Endothelial cell of umbilical vein (primary cell): ENCODE measurements at regions not wholly inside any gene's neighbourhood (a gene's known extent, or its start where the extent isn't known, plus 50 kb on each side); places are given as distances from the start of the nearest gene placed in this dataset.

Source experiments
- BruUV-seq: library from RNA; stranded (reverse); fragments of 400-500 nt; replicated peaks from 2 replicates; lab custom pipeline; 2021; lab: Mats Ljungman, UMichigan
- CTCF ChIA-PET: fragments of 300-600, 350-600 bp; sonication (Branson Sonifier 250); formaldehyde crosslinking; loops from one replicate; lab custom pipeline; 2021; ENCODE audit warnings: antibody characterized with exemption, inconsistent platforms; lab: Charles Lee
- POLR2A ChIA-PET: fragments of 300-600, 350-600 bp; sonication (Branson Sonifier 250); formaldehyde crosslinking; loops from one replicate; lab custom pipeline; 2021; ENCODE audit warnings: antibody characterized with exemption, inconsistent platforms; lab: Charles Lee
- DNase-seq: peaks from one replicate; pipeline ENCODE4 v3.0.0-alpha.2; 2011; ENCODE audit warnings: low read depth, low spot score
- FAIRE-seq: peaks from 2 replicates; lab custom pipeline; 2011; peaks lifted over from hg19 to GRCh38; lab: Jason Lieb, UNC
- H2AFZ ChIP-seq: 2 replicates; pipeline ENCODE4 v1.6.0; 2012; ENCODE audit warnings: low read depth, low read length, control low read depth, inconsistent platforms
- H3K27ac ChIP-seq: 2 replicates; pipeline ENCODE4 v1.5.1; 2011; ENCODE audit warnings: low read depth, mild to moderate bottlenecking, control low read depth, low read length, moderate library complexity; ENCODE audit not compliant: insufficient read depth
- H3K27me3 ChIP-seq, 2 experiments: 2 replicates each; pipeline versions ENCODE4 v1.6.0 to v1.6.1; 2011; ENCODE audit warnings: low read length in 2 of 2, mixed read lengths in 1 of 2; ENCODE audit not compliant: control insufficient read depth in 2 of 2, insufficient read depth in 2 of 2
- H3K36me3 ChIP-seq, 2 experiments: 2 replicates in 1 of 2; 3 replicates in 1 of 2; pipeline ENCODE4 v1.5.1; 2011; ENCODE audit warnings: low read length in 2 of 2, mild to moderate bottlenecking in 1 of 2, moderate library complexity in 1 of 2; ENCODE audit not compliant: control insufficient read depth in 2 of 2, insufficient read depth in 2 of 2; ENCODE audit errors: extremely low read depth in 1 of 2
- H3K4me1 ChIP-seq: 3 replicates; pipeline ENCODE4 v1.5.1; 2011; ENCODE audit warnings: mild to moderate bottlenecking, low read length; ENCODE audit not compliant: control insufficient read depth, insufficient read depth; ENCODE audit errors: extremely low read depth
- H3K4me2 ChIP-seq: 2 replicates; pipeline ENCODE4 v1.6.1; 2011; ENCODE audit warnings: low read length, control low read depth, mixed read lengths; ENCODE audit not compliant: insufficient read depth
- H3K4me3 ChIP-seq, 3 experiments: fragments of 200-600 bp in 1 of 3; sonication (generic), shearing (Covaris generic) in 1 of 3; replicated peaks in 1 of 3; 2 replicates each; pipeline ENCODE4 v1.5.1; 2011 to 2016; ENCODE audit warnings: control low read depth in 3 of 3, low read length in 3 of 3, mild to moderate bottlenecking in 2 of 3, inconsistent platforms in 1 of 3, low read depth in 1 of 3, moderate library complexity in 1 of 3; ENCODE audit not compliant: insufficient read depth in 1 of 3
- H3K79me2 ChIP-seq: 2 replicates; pipeline ENCODE4 v1.6.0; 2012; ENCODE audit warnings: low read length, inconsistent platforms; ENCODE audit not compliant: control insufficient read depth, insufficient read depth
- H3K9ac ChIP-seq: replicated peaks from 2 replicates; pipeline ENCODE3; 2011; ENCODE audit warnings: low read length, control low read depth; ENCODE audit not compliant: insufficient read depth; ENCODE audit errors: extremely low read depth
- H3K9me1 ChIP-seq: replicated peaks from 3 replicates; pipeline ENCODE4 v1.6.0; 2011; ENCODE audit warnings: mild to moderate bottlenecking, low read length; ENCODE audit not compliant: control insufficient read depth, insufficient read depth; ENCODE audit errors: extremely low read depth
- H3K9me3 ChIP-seq: replicated peaks from 2 replicates; pipeline ENCODE4 v1.5.1; 2012; ENCODE audit warnings: low read length, inconsistent platforms; ENCODE audit not compliant: control insufficient read depth, insufficient read depth
- H4K20me1 ChIP-seq: replicated peaks from 2 replicates; pipeline ENCODE3; 2011; ENCODE audit warnings: mild to moderate bottlenecking, low read length; ENCODE audit not compliant: control insufficient read depth, insufficient read depth; ENCODE audit errors: extremely low read depth
- CTCF ChIP-seq, 2 donors: IDR thresholded peaks; 1 replicate in 1 of 2; 2 replicates in 1 of 2; pipeline ENCODE4 v1.5.1; 2011; ENCODE audit warnings: low read length in 2 of 2, mild to moderate bottlenecking in 2 of 2, moderate library complexity in 2 of 2, control low read depth in 1 of 2, inconsistent platforms in 1 of 2, low read depth in 1 of 2; ENCODE audit not compliant: insufficient read depth in 1 of 2; ENCODE audit errors: extremely low read depth in 1 of 2
- EZH2 ChIP-seq: IDR thresholded peaks from 2 replicates; pipeline ENCODE4 v1.6.1; 2012; ENCODE audit warnings: borderline replicate concordance, low read depth, mild to moderate bottlenecking, moderate library complexity, low read length, inconsistent platforms; ENCODE audit not compliant: severe bottlenecking
- FOS ChIP-seq: IDR thresholded peaks from 2 replicates; pipeline ENCODE4 v1.6.1; 2011; ENCODE audit warnings: mild to moderate bottlenecking, low read length, moderate library complexity, borderline replicate concordance; ENCODE audit not compliant: insufficient read depth
- GATA2 ChIP-seq: IDR thresholded peaks from 2 replicates; pipeline ENCODE4 v1.7.0; 2011; ENCODE audit warnings: low read depth, mild to moderate bottlenecking, moderate library complexity, mixed read lengths, low read length; ENCODE audit not compliant: insufficient read length, insufficient read depth
- JUN ChIP-seq: IDR thresholded peaks from 2 replicates; pipeline ENCODE4 v1.6.1; 2011; ENCODE audit warnings: borderline replicate concordance, low read depth; ENCODE audit not compliant: insufficient read length, insufficient read depth
- MAX ChIP-seq: IDR thresholded peaks from 2 replicates; pipeline ENCODE4 v1.6.1; 2011; ENCODE audit not compliant: insufficient read depth, insufficient read length
- MYC ChIP-seq: IDR thresholded peaks from one replicate; pipeline ENCODE4 v1.6.1; 2011; ENCODE audit warnings: mild to moderate bottlenecking, low read depth, low read length
- POLR2A ChIP-seq: IDR thresholded peaks from 2 replicates; pipeline ENCODE4 v1.6.1; 2012; ENCODE audit warnings: low read depth, mild to moderate bottlenecking, control low read depth, low read length
- POLR2AphosphoS5 ChIP-seq: IDR thresholded peaks from 2 replicates; pipeline ENCODE4 v1.6.1; 2012; ENCODE audit warnings: low read depth, mild to moderate bottlenecking, control low read depth, low read length, moderate library complexity; ENCODE audit not compliant: insufficient read depth
- dilution Hi-C: fragments of 300-500 bp; cut with MboI; formaldehyde crosslinking; loops from one replicate; pipeline ENCODE4 v1.15.0; 2019; ENCODE audit warnings: low sequenced_read_pairs; ENCODE audit not compliant: extremely low pct_ligation_motif_present
- intact Hi-C: fragments of 100-400 bp; cut with micrococcal nuclease; formaldehyde crosslinking; loops from one replicate; pipeline ENCODE4 v1.10.0; 2022

GRCh38 chr4:122017296-122017695 is 65.4 kb upstream of the TRPC3 start:
- CTCF ChIA-PET, result interaction anchor here (1.0 kb wide), 1 partner anchor 12 kb away, joined by 4 read pairs; no protein-coding TSS in a partner anchor
- POLR2A ChIA-PET, result no interaction called here

More at GRCh38 chr4:122017296-122017695, 65.4 kb upstream of the TRPC3 start:
- intact Hi-C loops (no loop called here), dilution Hi-C loops (no loop called here)
- TF ChIP-seq MYC (no peak), FOS (no peak), JUN (no peak), EZH2 (no peak), POLR2A (no peak), GATA2 (no peak), CTCF (IDR thresholded peaks at IDR 0.05; ENCODE audit: extremely low read depth in 1 of 2, insufficient read depth in 1 of 2, low read depth in 1 of 2, low read length in 2 of 2) (no peak), MAX (no peak), POLR2AphosphoS5 (no peak)
- Histone ChIP-seq H3K9me1 (no peaks in the 10 kb centered on the region), H3K4me2 (no peak overlapping the region), H3K79me2 (no peaks in the 10 kb centered on the region), H3K9ac (no peak overlapping the region), H3K36me3 (no peaks in the 10 kb centered on the region), H2AFZ (no peak overlapping the region), H3K9me3 (no peaks in the 10 kb centered on the region), H3K4me3 (no peak overlapping the region), H3K27ac (no peak overlapping the region), H3K4me1 (no peaks in the 10 kb centered on the region), H3K27me3 (peaks cover 1 to 3% of the 10 kb centered on the region in 2 experiments), H4K20me1 (no peaks in the 10 kb centered on the region)
- FAIRE-seq, result no peak
- no TSS peak for BruUV-seq
- DNase-seq, result no peak
